ENCODE measurements at regions not wholly inside any gene's neighbourhood (a gene's known extent, or its start where the extent isn't known, plus 50 kb on each side); places are given as distances from the start of the nearest gene placed in this dataset.
"Not testable (repeated sequence)": the region's sequence is repeated elsewhere in the genome, so short reads cannot be mapped to it uniquely, and the experiment has no call there.

DNA sequence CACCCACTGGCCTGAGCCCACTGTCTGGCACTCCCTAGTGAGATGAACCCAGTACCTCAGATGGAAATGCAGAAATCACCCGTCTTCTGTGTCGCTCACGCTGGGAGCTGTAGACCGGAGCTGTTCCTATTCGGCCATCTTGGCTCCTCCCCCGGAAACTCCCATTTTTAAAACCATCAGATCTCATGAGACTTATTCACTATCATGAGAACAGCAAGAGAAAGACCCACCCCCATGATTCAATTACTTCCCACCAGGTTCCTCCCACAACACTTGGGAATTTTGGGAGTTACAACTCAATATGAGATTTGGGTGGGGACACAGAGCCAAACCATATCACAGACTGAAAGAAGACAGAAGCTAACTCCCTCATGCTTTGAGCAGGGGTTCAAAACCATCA lies 134.5 kb downstream of the SLC39A8 start:
- DNase-seq (ENCODE audit: low spot score), result not testable (repeated sequence)

DNA sequence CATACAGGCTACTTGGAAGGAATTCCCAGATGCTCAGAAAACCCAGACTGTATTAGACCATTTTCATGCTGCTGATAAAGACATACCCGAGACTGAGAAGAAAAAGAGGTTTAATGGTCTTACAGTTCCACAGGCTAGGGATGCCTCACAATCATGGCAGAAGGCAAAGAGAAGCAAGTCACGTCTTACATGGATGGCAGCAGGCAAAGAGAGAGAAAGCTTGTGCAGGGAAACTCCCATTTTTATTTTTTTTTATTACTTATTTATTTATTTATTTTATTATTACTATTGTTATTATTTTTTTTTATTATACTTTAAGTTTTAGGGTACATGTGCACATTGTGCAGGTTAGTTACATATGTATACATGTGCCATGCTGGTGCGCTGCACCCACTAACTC lies 140.6 kb downstream of the SLC39A8 start:
- not testable (repeated sequence) for DNase-seq (ENCODE audit: low spot score)

DNA sequence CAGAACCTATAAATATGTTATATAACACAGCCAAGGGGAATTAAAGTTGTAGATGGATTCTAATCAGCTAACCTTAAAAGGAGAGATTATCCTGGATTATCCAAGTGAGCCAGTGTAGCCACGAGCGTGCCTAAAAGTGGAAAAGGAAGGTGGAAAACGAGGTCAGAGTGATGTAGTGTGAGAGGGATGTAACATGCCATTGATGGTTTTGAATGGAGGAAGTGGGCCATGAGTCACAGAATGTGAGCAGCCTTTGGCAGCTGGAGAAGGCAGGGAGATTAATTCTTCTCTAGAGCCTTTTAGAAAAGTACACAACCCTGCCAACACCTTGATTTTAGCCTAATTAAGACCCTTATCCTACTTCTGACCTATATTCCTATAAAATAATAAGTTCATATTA lies 149.1 kb downstream of the SLC39A8 start:
- DNase-seq (ENCODE audit: low spot score), result peak; percentile 57

DNA sequence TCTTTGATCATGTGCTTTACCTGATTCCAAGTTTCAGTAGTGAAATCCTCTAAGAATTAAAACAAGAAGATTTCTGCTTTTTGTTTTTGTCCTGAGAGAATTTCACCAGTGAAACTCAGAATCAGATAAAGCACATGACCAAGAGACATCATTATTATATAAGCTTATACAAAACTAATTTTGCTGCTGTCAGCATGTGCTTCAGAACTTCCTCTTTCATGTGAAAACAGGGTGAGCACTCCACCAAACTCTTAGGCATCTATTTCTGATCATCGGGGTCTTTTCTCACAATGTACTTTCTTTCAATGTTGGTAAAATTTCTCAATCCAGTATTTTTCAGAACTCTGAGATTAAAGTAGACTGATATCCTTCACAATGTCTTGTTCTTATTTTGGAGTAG lies 152.1 kb downstream of the SLC39A8 start:
- no peak for DNase-seq (ENCODE audit: low spot score)

DNA sequence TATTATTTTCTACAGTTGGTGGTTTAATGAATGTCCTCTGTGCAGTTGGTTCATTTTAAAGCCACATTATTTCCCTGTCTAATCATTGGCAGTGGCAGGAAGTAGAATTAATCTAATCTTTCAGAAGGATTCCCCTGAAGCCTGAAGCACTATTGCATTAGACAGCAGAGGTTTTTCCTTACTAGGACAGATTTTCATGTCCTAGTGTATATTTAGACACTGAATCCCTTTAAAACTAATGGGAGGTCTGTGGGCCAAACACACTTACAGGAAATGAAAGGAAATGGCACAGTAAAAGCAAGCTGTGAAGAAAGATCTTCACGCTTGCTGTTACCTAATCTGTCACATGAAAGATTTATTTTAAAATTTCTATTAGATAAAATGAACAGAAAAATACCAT lies 165.2 kb downstream of the SLC39A8 start:
- DNase-seq (ENCODE audit: low spot score), result no peak

DNA sequence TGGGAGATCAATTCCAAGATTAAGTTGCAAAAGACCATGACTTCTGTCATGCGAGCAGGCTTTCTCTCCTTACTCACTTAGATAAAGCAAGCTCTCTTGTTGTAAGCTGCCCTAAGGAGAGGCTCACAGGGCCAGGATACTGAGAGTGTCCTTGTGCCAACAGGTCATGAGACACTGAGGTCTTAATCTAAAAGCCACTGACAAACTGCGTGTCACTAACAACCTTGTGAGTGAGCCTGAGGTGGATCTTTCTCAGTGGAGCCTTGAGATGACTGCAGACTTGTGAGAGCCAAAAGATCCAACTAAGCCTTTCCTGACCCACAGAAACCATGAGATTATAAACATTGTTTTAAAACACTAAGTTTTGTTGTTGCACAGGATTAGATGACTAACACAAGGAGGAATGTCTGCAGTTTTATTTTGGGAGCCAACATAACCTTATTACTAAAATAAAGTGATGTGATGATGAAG lies 170.5 kb downstream of the SLC39A8 start:
- DNase-seq (ENCODE audit: low spot score), result no peak

DNA sequence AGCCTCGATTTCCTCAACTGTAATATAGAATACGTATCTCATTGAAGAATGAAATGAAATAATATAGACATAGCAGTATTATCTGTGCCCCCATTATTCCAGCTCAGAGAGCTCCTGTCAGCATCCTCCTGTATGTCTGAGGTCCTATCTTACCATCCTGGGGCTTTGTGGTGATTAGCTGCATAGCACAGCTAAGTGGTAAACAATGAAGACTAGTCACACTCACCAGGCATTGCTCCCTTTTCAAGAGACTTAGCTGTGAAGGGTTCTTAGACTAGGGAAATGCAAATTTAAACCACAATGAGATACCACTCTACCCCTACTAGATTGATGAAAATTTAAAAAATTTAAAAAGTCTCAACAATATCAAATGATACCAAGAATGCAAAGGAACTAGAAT lies 172.9 kb downstream of the SLC39A8 start:
- DNase-seq (ENCODE audit: low spot score), result no peak

DNA sequence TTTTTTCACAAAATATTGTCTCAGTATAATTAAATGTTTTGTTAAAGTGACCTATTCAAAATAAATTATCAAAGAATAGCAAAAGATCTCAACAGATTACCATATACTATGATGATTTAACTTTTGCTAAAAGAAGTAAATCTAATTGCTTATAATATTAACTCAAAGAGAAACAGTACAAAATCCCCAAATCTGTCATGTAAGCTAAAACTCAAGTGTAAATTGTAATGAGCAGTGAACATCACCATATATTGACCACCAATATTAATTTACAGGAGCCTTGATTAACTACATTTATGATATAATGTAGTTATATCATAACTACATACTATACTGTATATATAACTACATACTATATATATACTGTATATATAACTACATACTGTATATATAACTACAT lies 174.4 kb downstream of the SLC39A8 start:
- DNase-seq (ENCODE audit: low spot score), result no peak

DNA sequence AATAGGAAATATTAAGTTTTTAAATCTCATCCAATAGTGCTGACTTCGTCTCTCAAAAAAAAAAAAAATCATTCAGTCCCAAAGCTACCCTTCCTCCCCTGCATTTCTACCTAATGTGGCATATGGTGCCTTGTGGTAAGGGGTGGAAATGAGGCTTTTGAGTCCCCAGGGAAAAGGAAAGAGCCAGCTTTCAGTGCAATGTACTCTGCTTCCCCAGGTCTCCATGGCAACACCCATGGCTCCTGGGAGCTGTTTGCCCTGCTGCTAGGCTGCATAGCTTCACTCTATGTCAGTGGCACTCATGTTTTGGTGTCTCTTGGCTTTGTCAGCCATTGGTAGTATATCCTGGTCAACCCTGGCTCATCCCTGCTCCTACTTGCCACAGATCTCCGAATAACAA lies 175.9 kb downstream of the SLC39A8 start:
- peak; percentile 88 for DNase-seq (ENCODE audit: low spot score)

DNA sequence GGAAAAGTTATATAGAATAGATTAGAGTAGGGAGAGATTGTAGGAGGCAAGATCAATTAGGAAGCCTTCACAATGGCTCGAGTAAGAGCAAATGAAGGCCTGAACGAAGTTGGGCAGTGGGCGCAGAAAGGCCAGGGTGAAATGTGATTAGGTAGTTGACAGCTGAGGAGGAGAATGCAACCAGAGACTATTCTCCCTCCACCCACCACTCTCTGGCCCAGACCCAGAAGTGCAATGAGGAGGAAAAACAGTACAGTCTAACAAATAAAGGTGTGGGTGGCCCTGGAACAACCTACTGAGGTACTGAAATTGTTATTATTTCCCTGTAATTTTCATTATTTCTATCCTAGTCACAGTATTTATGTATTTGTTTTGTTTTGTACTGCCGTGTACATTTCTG lies 176.7 kb downstream of the SLC39A8 start:
- peak; percentile 30 for DNase-seq (ENCODE audit: low spot score)

DNA sequence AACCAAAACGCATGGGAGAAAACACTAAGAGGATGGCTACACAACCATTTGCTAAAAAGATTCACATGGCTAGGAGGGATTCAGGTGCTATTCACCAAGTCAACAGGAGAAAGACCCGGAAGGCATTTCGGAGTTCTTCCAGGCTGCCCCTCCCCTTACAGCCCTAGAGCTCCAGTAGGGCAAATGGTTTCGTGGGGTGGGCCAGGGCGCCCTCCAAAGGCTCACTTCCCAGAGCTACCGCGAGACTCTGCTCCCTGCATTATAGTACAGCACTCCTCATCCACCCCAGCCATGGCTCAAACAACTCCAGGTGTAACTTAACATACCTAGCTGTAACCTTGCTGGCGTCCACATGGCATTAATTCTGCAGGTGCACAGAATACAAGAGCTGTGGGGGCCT lies 179.7 kb downstream of the SLC39A8 start:
- no peak for DNase-seq (ENCODE audit: low spot score)

DNA sequence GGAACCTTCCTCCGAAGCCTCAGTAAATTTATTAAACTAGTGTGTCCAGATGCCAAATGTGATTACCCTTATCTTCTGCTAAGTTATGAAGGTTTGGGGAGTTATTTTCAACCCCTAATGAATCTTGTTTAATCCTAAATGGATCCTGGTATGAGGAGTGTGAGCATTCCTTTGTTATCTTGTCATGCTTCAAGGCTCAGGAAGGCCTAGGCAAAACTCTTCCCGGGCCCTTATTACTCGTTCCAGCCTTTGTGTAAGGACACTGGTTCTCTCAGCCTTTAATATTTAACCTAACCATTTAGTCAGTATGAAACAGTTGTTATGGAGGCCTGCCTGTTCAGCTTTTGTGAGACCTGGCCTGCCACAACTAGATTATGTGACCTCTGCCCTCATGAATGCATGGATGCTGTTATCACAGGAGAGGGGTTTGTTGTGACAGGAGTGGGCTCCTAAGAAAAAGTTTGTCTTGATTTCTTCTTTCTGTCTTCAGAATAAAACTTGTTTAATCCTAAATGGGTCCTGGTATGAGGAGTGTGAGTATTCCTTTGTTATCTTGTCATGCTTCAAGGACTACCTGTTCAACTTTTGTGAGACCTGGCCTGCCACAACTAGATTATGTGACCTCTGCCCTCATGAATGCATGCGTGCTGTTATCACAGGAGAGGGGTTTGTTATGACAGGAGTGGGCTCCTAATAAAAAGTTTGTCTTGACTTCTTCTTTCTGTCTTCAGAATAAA lies 181.7 kb downstream of the SLC39A8 start:
- DNase-seq (ENCODE audit: low spot score), result no peak

DNA sequence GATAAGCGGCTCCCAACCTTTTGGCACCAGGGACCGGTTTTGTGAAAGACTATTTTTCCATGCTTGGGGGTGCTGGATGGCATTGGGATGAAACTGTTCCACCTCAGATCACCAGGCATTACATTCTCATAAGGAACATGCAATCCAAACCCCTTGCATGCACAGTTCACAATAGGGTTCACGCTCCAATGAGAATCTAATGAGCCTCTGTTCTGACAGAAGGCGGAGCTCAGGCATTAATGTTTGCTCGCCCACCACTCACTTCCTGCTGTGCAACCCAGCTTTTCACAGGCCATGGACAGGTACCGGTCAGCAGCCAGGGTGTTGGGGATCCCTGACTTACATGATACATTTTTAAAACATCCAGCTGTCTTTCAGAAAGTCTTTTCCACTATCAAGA lies 187.3 kb downstream of the SLC39A8 start:
- no peak for DNase-seq (ENCODE audit: low spot score)

DNA sequence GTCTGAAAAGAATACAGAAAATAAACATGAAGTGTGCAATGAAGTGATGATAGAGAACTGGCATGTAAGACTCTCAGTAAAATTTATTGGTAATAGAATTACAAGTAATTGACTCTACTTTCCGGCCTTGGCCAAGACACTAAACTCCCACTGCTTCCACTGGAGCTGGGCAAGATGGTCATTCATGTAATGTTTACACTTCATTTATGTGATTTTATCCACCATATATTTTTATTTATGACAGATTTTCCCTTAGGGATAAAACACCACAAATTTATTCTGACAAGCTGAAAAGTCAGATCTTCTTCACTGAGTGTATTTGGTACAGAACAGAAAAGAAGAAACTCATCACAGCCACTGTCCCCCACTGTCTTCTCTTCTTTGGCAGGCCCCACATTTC lies 191.9 kb downstream of the SLC39A8 start:
- DNase-seq (ENCODE audit: low spot score), result no peak

DNA sequence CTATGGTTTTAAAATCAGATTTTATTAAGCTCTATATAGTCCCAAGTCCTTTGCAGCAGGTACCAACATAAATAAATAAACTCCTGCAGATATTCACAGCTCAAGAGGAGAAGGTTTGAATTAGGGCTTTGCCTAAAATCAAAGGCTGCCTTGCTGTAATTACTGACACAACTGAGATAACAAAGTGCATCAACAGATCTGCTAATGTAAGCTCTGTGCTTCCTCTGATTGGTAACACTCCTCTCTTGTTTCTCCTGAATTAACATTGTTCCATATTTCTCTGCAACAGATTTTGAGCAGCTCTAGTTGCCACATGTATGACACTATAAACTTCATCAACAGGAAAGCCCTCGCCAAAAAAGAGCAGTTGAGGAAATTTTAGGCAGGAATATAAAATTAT lies 193.6 kb downstream of the SLC39A8 start:
- DNase-seq (ENCODE audit: low spot score), result no peak

DNA sequence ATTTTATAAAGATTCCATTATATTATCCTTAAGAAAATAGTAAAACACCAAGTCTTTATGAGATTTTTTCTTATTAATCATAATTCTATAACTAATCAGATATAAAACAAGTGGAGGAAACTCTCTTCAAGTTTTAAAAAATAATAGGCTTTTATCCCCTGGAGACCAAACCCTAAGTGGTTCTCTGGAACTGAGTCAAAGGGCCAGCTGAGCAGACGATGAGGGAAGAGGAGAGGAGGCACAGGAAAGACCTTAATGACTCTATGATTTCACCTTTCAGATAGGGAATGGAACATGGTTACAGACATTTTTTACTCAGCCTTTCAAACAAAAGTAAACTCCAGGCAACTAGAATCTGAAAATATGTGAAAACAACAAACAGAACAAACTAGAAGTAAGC lies 201.8 kb downstream of the SLC39A8 start:
- DNase-seq (ENCODE audit: low spot score), result peak; percentile 31

DNA sequence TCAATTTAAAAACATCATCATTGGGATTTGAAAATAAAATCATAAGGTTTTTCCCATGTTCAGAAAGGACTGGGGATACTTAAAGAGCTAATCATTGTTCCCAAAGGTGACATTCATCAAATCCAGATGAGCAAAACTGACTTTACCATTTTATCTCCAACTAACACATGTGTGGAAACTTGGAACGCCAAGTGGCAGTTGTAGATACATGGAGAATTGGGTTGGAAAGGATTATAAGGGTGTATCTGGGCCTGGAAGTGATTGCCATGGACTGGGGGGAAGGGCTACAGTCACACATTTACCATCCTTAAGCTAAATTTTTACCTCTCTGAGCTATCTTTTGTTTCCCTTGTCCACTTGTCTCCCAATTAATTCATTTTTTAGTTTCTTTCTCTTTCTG lies 203.4 kb downstream of the SLC39A8 start:
- DNase-seq (ENCODE audit: low spot score), result no peak

DNA sequence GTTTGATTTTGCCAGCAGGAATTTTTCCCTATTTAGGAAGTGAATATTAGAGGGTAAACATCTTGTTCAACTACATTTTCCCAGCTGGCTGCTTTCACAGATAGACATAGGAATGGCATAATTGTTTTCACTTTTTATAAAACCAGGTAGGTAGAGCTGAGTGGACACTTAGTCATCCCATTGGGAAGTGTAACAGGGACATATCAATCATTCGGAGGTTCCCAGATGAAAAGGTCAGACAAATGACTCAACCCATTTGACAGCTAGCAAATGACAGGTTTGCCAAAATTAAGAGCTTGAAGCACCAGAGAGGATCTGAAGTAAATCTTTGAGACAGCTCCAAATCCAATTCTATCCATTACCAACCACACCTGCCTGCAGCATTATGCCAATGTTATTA lies 205.3 kb downstream of the SLC39A8 start:
- DNase-seq (ENCODE audit: low spot score), result no peak

DNA sequence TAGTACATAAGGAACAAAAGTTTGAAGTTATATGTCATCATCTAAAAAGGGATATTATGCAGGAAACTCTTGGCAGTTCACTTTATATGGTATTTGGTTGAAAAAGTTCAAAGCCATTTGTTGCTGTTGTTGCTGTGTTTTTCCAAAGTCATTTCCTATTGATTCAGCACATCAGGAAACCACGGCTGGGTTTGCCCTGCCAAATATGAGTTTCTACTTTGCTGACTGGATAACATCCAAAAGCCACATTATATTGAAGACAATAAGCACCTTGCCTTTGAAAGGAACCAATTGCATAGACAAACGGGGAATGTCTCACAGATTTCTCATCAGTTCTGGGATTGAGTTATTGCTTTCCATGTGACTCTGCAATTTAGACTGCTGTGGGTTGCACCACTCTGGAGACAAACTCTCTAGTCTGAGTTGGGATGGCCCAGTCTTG lies 206.1 kb downstream of the SLC39A8 start:
- DNase-seq (ENCODE audit: low spot score), result no peak

DNA sequence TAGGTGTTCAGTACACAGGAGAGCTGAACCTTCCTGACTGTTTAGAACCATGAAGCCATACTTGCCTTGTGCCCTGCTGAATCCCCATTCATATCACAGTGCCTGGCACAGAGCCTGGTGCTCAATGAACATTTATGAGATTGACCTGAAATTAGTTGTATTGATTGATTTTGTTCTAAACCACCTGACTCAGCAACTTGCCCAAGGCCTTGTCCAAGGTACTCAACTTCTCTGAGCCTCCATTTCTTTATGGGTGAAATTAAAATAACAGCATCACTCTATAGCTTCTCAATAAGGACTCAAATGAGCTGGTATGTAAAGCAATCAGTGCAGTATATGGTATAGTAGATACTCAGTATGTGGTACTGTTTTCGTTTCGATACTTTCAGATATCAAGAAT lies 208.1 kb downstream of the SLC39A8 start:
- no peak for DNase-seq (ENCODE audit: low spot score)

DNA sequence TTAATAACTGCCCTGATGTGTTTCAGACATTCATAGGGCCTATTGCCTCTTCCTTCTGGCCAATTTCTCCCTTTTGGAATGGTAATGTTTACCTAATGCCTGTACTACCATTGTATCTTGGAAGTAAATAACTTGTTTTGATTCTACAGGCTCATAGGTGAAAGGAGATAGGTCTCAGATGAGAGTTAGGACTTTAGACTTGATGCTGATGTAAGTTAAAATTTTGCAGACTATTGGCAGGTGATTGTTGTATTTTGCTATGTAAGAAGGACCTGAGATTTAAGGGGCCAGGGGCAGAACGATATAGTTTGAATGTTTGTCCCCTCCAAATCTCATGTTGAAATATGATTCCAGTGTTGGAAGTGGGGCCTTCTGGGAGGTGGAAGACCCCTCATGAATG lies 215.5 kb downstream of the SLC39A8 start:
- no peak for DNase-seq (ENCODE audit: low spot score)

All from D341Med (cell line).